HCT116 (cell line): ENCODE measurements at regions not wholly inside any gene's neighbourhood (a gene's known extent, or its start where the extent isn't known, plus 50 kb on each side); places are given as distances from the start of the nearest gene placed in this dataset.

Source experiments
- ATAC-seq: fragments of 200-7000 bp; cut with Tn5 transposase; 2 replicates; pipeline ENCODE4 v1.9.1; 2020; ENCODE audit warnings: mild to moderate bottlenecking, moderate library complexity
- BruUV-seq: library from RNA; stranded (reverse); fragments of 400-500 nt; replicated peaks from 2 replicates; lab custom pipeline; 2021; lab: Mats Ljungman, UMichigan
- CTCF ChIA-PET: fragments of 300-600 bp; sonication (Branson Sonifier 250); formaldehyde crosslinking; loops from one replicate; lab custom pipeline; 2021; ENCODE audit warnings: antibody characterized with exemption; lab: Charles Lee
- POLR2A ChIA-PET: fragments of 300-600, 350-600 bp; sonication (Branson Sonifier 250); formaldehyde crosslinking; loops from one replicate; lab custom pipeline; 2021; ENCODE audit warnings: antibody characterized with exemption; lab: Charles Lee
- RAD21 ChIA-PET, 2 experiments: fragments of 300-600 bp; sonication (Branson Sonifier 250); formaldehyde crosslinking; loops; one replicate each; lab custom pipeline; 2023; ENCODE audit warnings: low total read pairs in 2 of 2; ENCODE audit not compliant: uncharacterized antibody in 2 of 2, unreplicated experiment in 2 of 2, low non-redundant PET in 1 of 2; lab: Charles Lee
- DNase-seq: peaks from one replicate; pipeline ENCODE4 v3.0.0-alpha.2; 2010; ENCODE audit warnings: low read depth, low spot score
- H2AFZ ChIP-seq: fragments of 200-600 bp; shearing (Covaris generic), sonication (generic); 2 replicates; pipeline ENCODE4 v1.6.1; 2017; ENCODE audit warnings: low read depth, mixed run types, mixed read lengths, antibody characterized with exemption, low read length; ENCODE audit not compliant: poor library complexity, severe bottlenecking
- H3K27ac ChIP-seq: 2 replicates; pipeline ENCODE4 v1.5.1; 2012; ENCODE audit warnings: low read depth, low read length
- H3K27me3 ChIP-seq: fragments of 200-600 bp; sonication (generic); 2 replicates; pipeline ENCODE4 v1.6.1; 2016; ENCODE audit warnings: mixed run types, low read length, mixed read lengths; ENCODE audit not compliant: insufficient read depth
- H3K36me3 ChIP-seq, 2 experiments: fragments of 200-500 bp in 1 of 2; fragments of 200-600 bp in 1 of 2; sonication (Bioruptor generic) in 1 of 2; sonication (generic) in 1 of 2; 2 replicates each; pipeline versions ENCODE4 v1.5.1 to v1.6.1; 2014 to 2016; ENCODE audit warnings: low read length in 2 of 2, inconsistent platforms in 1 of 2, mixed read lengths in 1 of 2, mixed run types in 1 of 2; ENCODE audit not compliant: insufficient read depth in 2 of 2, control insufficient read depth in 1 of 2
- H3K4me1 ChIP-seq, 2 experiments: fragments of 200-600 bp in 1 of 2; sonication (generic) in 1 of 2; 2 replicates each; pipeline versions ENCODE4 v1.5.1 to v1.6.1; 2012 to 2017; ENCODE audit warnings: low read length in 2 of 2, inconsistent platforms in 1 of 2, mild to moderate bottlenecking in 1 of 2, mixed read lengths in 1 of 2, mixed run types in 1 of 2, moderate library complexity in 1 of 2; ENCODE audit not compliant: insufficient read depth in 2 of 2, control insufficient read depth in 1 of 2
- H3K4me2 ChIP-seq: fragments of 200-600 bp; sonication (generic); 2 replicates; pipeline ENCODE4 v1.6.1; 2017; ENCODE audit warnings: mixed run types, low read length, mixed read lengths
- H3K4me3 ChIP-seq, 2 experiments: fragments of 200-600 bp in 1 of 2; sonication (generic) in 1 of 2; replicated peaks in 1 of 2; 2 replicates each; pipeline ENCODE4 v1.5.1; 2011 to 2016; ENCODE audit warnings: low read length in 2 of 2, control low read depth in 1 of 2, low read depth in 1 of 2, mild to moderate bottlenecking in 1 of 2, mixed read lengths in 1 of 2, mixed run types in 1 of 2
- H3K79me2 ChIP-seq: fragments of 200-600 bp; sonication (generic); 2 replicates; pipeline ENCODE4 v1.6.1; 2017; ENCODE audit warnings: mild to moderate bottlenecking, mixed run types, low read length, moderate library complexity, mixed read lengths; ENCODE audit not compliant: insufficient read depth
- H3K9ac ChIP-seq: fragments of 200-600 bp; sonication (generic); 2 replicates; pipeline ENCODE4 v1.6.1; 2016; ENCODE audit warnings: low read length, mixed read lengths
- H3K9me2 ChIP-seq: fragments of 200-600 bp; sonication (generic), shearing (Covaris generic); 2 replicates; pipeline ENCODE4 v1.6.1; 2017; ENCODE audit warnings: mixed run types, mild to moderate bottlenecking, moderate library complexity; ENCODE audit not compliant: insufficient read depth
- H3K9me3 ChIP-seq, 2 experiments: fragments of 200-500 bp in 1 of 2; fragments of 200-600 bp in 1 of 2; sonication (Bioruptor generic) in 1 of 2; sonication (generic) in 1 of 2; 2 replicates each; pipeline ENCODE4 v1.6.1; 2014 to 2017; ENCODE audit warnings: low read length in 2 of 2, mixed read lengths in 2 of 2, inconsistent platforms in 1 of 2, low read depth in 1 of 2, mild to moderate bottlenecking in 1 of 2, mixed run types in 1 of 2, moderate library complexity in 1 of 2; ENCODE audit not compliant: control insufficient read depth in 1 of 2, insufficient read depth in 1 of 2
- H4K20me1 ChIP-seq: fragments of 200-600 bp; sonication (generic), shearing (Covaris generic); 2 replicates; pipeline ENCODE4 v1.6.1; 2017; ENCODE audit warnings: mixed run types, mild to moderate bottlenecking, moderate library complexity; ENCODE audit not compliant: insufficient read depth
- EZH2phosphoT487 ChIP-seq: fragments of 200-600 bp; IDR thresholded peaks from 2 replicates; pipeline ENCODE4 v1.6.1; 2018; ENCODE audit warnings: antibody characterized with exemption, borderline replicate concordance
- FOSL1 ChIP-seq: IDR thresholded peaks from 2 replicates; pipeline ENCODE4 v1.6.1; 2012; ENCODE audit warnings: low read depth
- POLR2A ChIP-seq: IDR thresholded peaks from 2 replicates; pipeline ENCODE4 v1.7.0; 2011; ENCODE audit warnings: borderline replicate concordance; ENCODE audit not compliant: insufficient read depth, insufficient read length; ENCODE audit errors: extremely low read depth
- POLR2AphosphoS5 ChIP-seq: IDR thresholded peaks from 2 replicates; pipeline ENCODE4 v1.6.1; 2011; ENCODE audit warnings: mild to moderate bottlenecking, low read depth, low read length, moderate library complexity
- RAD21 ChIP-seq: IDR thresholded peaks from 2 replicates; pipeline ENCODE4 v1.6.1; 2012; ENCODE audit warnings: low read depth, mild to moderate bottlenecking
- SP1 ChIP-seq: IDR thresholded peaks from 2 replicates; pipeline ENCODE4 v1.6.1; 2012; ENCODE audit warnings: low read depth
- ZBTB33 ChIP-seq: IDR thresholded peaks from 2 replicates; pipeline ENCODE4 v1.6.1; 2011; ENCODE audit warnings: mild to moderate bottlenecking, low read length, moderate library complexity; ENCODE audit not compliant: insufficient replicate concordance; ENCODE audit errors: extremely low read depth
- intact Hi-C: fragments of 100-400 bp; cut with micrococcal nuclease; formaldehyde crosslinking; loops from 2 replicates; pipeline ENCODE4 v1.10.0; 2022
- TF ChIP-seq, protein P1 (sequence below), 3 experiments: fragments of 200-600 bp in 1 of 3; sonication (generic) in 1 of 3; IDR thresholded peaks in 2 of 3; conservative IDR thresholded peaks in 1 of 3; 2 replicates each; pipeline ENCODE4 v1.5.1; 2012 to 2017; ENCODE audit warnings: low read depth in 2 of 3, low read length in 2 of 3, antibody characterized with exemption in 1 of 3, borderline replicate concordance in 1 of 3, control low read depth in 1 of 3, mild to moderate bottlenecking in 1 of 3, mixed read lengths in 1 of 3, mixed run types in 1 of 3, moderate library complexity in 1 of 3; ENCODE audit not compliant: insufficient read depth in 1 of 3

- no peak overlapping the region for H3K9ac ChIP-seq
- RAD21 ChIA-PET: interaction anchor here in 1 of 2 experiments (0.8 kb wide), 1 partner anchor 133 kb away, joined by 4 read pairs; no protein-coding TSS in a partner anchor
- CTCF ChIA-PET: interaction anchor here (0.6 to 1.1 kb wide), 5 partner anchors 13 to 781 kb away, joined by 3 to 4 read pairs (median 3); no protein-coding TSS in a partner anchor
- intact Hi-C loops: loop anchor here (1.0 to 5.0 kb wide), 2 partner anchors 538 to 1864 kb away; no protein-coding TSS in a partner anchor
- H2AFZ ChIP-seq: no peak overlapping the region
- no peaks in the 10 kb centered on the region for H3K79me2 ChIP-seq
- H3K4me2 ChIP-seq: no peak overlapping the region
- TF ChIP-seq RAD21 (peak; percentile 63), EZH2phosphoT487 (no peak)
- TF ChIP-seq, protein P1, sequence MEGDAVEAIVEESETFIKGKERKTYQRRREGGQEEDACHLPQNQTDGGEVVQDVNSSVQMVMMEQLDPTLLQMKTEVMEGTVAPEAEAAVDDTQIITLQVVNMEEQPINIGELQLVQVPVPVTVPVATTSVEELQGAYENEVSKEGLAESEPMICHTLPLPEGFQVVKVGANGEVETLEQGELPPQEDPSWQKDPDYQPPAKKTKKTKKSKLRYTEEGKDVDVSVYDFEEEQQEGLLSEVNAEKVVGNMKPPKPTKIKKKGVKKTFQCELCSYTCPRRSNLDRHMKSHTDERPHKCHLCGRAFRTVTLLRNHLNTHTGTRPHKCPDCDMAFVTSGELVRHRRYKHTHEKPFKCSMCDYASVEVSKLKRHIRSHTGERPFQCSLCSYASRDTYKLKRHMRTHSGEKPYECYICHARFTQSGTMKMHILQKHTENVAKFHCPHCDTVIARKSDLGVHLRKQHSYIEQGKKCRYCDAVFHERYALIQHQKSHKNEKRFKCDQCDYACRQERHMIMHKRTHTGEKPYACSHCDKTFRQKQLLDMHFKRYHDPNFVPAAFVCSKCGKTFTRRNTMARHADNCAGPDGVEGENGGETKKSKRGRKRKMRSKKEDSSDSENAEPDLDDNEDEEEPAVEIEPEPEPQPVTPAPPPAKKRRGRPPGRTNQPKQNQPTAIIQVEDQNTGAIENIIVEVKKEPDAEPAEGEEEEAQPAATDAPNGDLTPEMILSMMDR (IDR thresholded peaks at IDR 0.05 in 2 of 3, conservative IDR thresholded peaks at IDR 0.05 in 1 of 3; ENCODE audit: borderline replicate concordance in 1 of 3, insufficient read depth in 1 of 3, low read depth in 2 of 3, low read length in 2 of 3): peak; percentile 18 to 51 (median 40); a peak in 4 of 6 replicates
- no peaks in the 10 kb centered on the region for H3K9me3 ChIP-seq
- no peak overlapping the region for H3K27ac ChIP-seq
- BruUV-seq: no TSS peak
- ATAC-seq (peak; percentile 64), DNase-seq (peak; percentile 18)
- no peaks in the 10 kb centered on the region for H4K20me1 ChIP-seq
- POLR2A ChIA-PET: no interaction called here
- H3K4me3 ChIP-seq: no peak overlapping the region
- no peaks in the 10 kb centered on the region for H3K27me3 ChIP-seq
- H3K36me3 ChIP-seq: no peaks in the 10 kb centered on the region
- no peaks in the 10 kb centered on the region for H3K9me2 ChIP-seq
- H3K4me1 ChIP-seq: no peaks in the 10 kb centered on the region
Observed at GRCh38 chr1:101653482-101653946, 343.2 kb downstream of the OLFM3 start.

GRCh38 chr1:101664726-101665125 lies 332.0 kb downstream of the OLFM3 start:
- Histone ChIP-seq H3K27me3 (no peaks in the 10 kb centered on the region), H3K79me2 (no peaks in the 10 kb centered on the region), H4K20me1 (no peaks in the 10 kb centered on the region), H2AFZ (no peak overlapping the region), H3K9me2 (no peaks in the 10 kb centered on the region), H3K4me1 (no peaks in the 10 kb centered on the region), H3K4me2 (no peak overlapping the region), H3K27ac (no peak overlapping the region), H3K9ac (no peak overlapping the region), H3K9me3 (peaks cover 0 to 6% of the 10 kb centered on the region in 2 experiments; a peak in 1 of 4 replicates), H3K36me3 (no peaks in the 10 kb centered on the region), H3K4me3 (no peak overlapping the region)
- ATAC-seq (no peak), DNase-seq (no peak)
- ChIA-PET RAD21 (no interaction called here), POLR2A (no interaction called here), CTCF (no interaction called here)
- intact Hi-C loops: no loop called here
- no TSS peak for BruUV-seq
- TF ChIP-seq, protein P1 (IDR thresholded peaks at IDR 0.05 in 2 of 3, conservative IDR thresholded peaks at IDR 0.05 in 1 of 3; ENCODE audit: borderline replicate concordance in 1 of 3, insufficient read depth in 1 of 3, low read depth in 2 of 3, low read length in 2 of 3): no peak
- TF ChIP-seq POLR2A (no peak), FOSL1 (no peak), SP1 (no peak), POLR2AphosphoS5 (no peak), ZBTB33 (no peak)
